GM12878 (cell line): ENCODE measurements at regions not wholly inside any gene's neighbourhood (a gene's known extent, or its start where the extent isn't known, plus 50 kb on each side); places are given as distances from the start of the nearest gene placed in this dataset.

Source experiments
- ATAC-seq: fragments of 200-7000 bp; cut with Tn5 transposase; 3 replicates; pipeline ENCODE4 v1.9.1; 2020; ENCODE audit warnings: mild to moderate bottlenecking, moderate library complexity
- BruUV-seq: library from RNA; stranded (reverse); fragments of 400-500 nt; replicated peaks from 2 replicates; lab custom pipeline; 2021; lab: Mats Ljungman, UMichigan
- CTCF ChIA-PET: fragments of 300-600 bp; sonication (Branson Sonifier 250); formaldehyde crosslinking; extraction: SDS; loops from one replicate; lab custom pipeline; 2021; ENCODE audit warnings: inconsistent platforms; lab: Yijun Ruan, JAX
- POLR2A ChIA-PET: fragments of 350-600 bp; formaldehyde crosslinking; extraction: SDS; loops from one replicate; lab custom pipeline; 2021; ENCODE audit warnings: inconsistent platforms; lab: Charles Lee
- RAD21 ChIA-PET: fragments of 300-600 bp; sonication (Branson Sonifier 250); formaldehyde crosslinking; loops from one replicate; lab custom pipeline; 2023; ENCODE audit warnings: antibody characterized with exemption; ENCODE audit not compliant: unreplicated experiment; lab: Charles Lee
- SMC1A ChIA-PET: fragments of 300-600 bp; sonication (Branson Sonifier 250); formaldehyde crosslinking; loops from one replicate; lab custom pipeline; 2023; ENCODE audit not compliant: unreplicated experiment, uncharacterized antibody; lab: Charles Lee
- DNase-seq: peaks from one replicate; pipeline ENCODE4 v3.0.0-alpha.2; 2011; ENCODE audit warnings: low read depth, low spot score
- FAIRE-seq: peaks from 3 replicates; lab custom pipeline; 2011; peaks lifted over from hg19 to GRCh38; lab: Jason Lieb, UNC
- H2AFZ ChIP-seq: 2 replicates; pipeline ENCODE4 v1.6.0; 2011; ENCODE audit warnings: low read depth, low read length, control low read depth; ENCODE audit not compliant: control insufficient read depth
- H3K27ac ChIP-seq: 2 replicates; pipeline ENCODE4 v1.5.1; 2011; ENCODE audit warnings: control low read depth; ENCODE audit not compliant: control insufficient read depth, insufficient read depth
- H3K27me3 ChIP-seq, 2 experiments: replicated peaks in 1 of 2; 2 replicates each; pipeline versions ENCODE4 v1.6.0 to v1.6.1; 2011; ENCODE audit warnings: low read length in 1 of 2; ENCODE audit not compliant: control insufficient read depth in 2 of 2, insufficient read depth in 2 of 2
- H3K36me3 ChIP-seq, 2 experiments: 2 replicates each; pipeline ENCODE4 v1.5.1; 2011; ENCODE audit warnings: low read length in 1 of 2; ENCODE audit not compliant: control insufficient read depth in 2 of 2, insufficient read depth in 2 of 2
- H3K4me1 ChIP-seq: 2 replicates; pipeline ENCODE4 v1.6.1; 2011; ENCODE audit warnings: mild to moderate bottlenecking, low read length, moderate library complexity, mixed read lengths; ENCODE audit not compliant: control insufficient read depth, insufficient read depth
- H3K4me2 ChIP-seq: 2 replicates; pipeline ENCODE4 v1.6.0; 2011; ENCODE audit warnings: control low read depth; ENCODE audit not compliant: control insufficient read depth, insufficient read depth
- H3K4me3 ChIP-seq: fragments of 200-600 bp; sonication (generic); 2 replicates; pipeline ENCODE4 v1.5.1; 2016
- H3K79me2 ChIP-seq: 2 replicates; pipeline ENCODE4 v1.6.0; 2011; ENCODE audit warnings: low read length; ENCODE audit not compliant: control insufficient read depth, insufficient read depth
- H3K9ac ChIP-seq: 2 replicates; pipeline ENCODE4 v1.8.0; 2011; ENCODE audit warnings: low read length, control low read depth, mixed read lengths; ENCODE audit not compliant: control insufficient read depth, insufficient read depth
- H3K9me3 ChIP-seq: replicated peaks from 3 replicates; pipeline ENCODE4 v1.5.1; 2011; ENCODE audit warnings: mild to moderate bottlenecking, low read length; ENCODE audit not compliant: control insufficient read depth, insufficient read depth
- H4K20me1 ChIP-seq: 2 replicates; pipeline ENCODE4 v1.6.0; 2011; ENCODE audit not compliant: control insufficient read depth, insufficient read depth
- CUX1 ChIP-seq: IDR thresholded peaks from 2 replicates; pipeline ENCODE4 v1.6.1; 2012; ENCODE audit warnings: improper control_type of control experiment, low read depth, low read length; ENCODE audit not compliant: insufficient replicate concordance
- GABPA ChIP-seq: IDR thresholded peaks from 2 replicates; pipeline ENCODE4 v1.6.1; 2014; ENCODE audit warnings: antibody characterized with exemption, low read depth, mild to moderate bottlenecking, inconsistent platforms
- JUNB ChIP-seq: IDR thresholded peaks from 2 replicates; pipeline ENCODE4 v1.6.1; 2016; ENCODE audit warnings: antibody characterized with exemption, mild to moderate bottlenecking
- KDM1A ChIP-seq: fragments of 200-600 bp; sonication (generic); IDR thresholded peaks from 2 replicates; pipeline ENCODE4 v1.6.1; 2016; ENCODE audit warnings: borderline replicate concordance
- MYC ChIP-seq: IDR thresholded peaks from 2 replicates; pipeline ENCODE4 v1.6.1; 2011; ENCODE audit warnings: mild to moderate bottlenecking, low read length, moderate library complexity, inconsistent platforms; ENCODE audit not compliant: insufficient read depth, insufficient replicate concordance, insufficient read length, severe bottlenecking
- NFIC ChIP-seq: IDR thresholded peaks from 2 replicates; pipeline ENCODE4 v1.6.1; 2012; ENCODE audit warnings: low read depth, mild to moderate bottlenecking, inconsistent platforms, low read length, moderate library complexity
- POLR2AphosphoS5 ChIP-seq: IDR thresholded peaks from 2 replicates; pipeline ENCODE4 v1.6.1; 2011; ENCODE audit warnings: mild to moderate bottlenecking, low read length, inconsistent platforms
- RAD51 ChIP-seq: fragments of 450-650 bp; IDR thresholded peaks from 2 replicates; pipeline ENCODE4 v1.6.1; 2016; ENCODE audit warnings: moderate library complexity, mild to moderate bottlenecking, inconsistent platforms
- RBBP5 ChIP-seq: fragments of 200-600 bp; sonication (generic); conservative IDR thresholded peaks from 2 replicates; pipeline ENCODE4 v1.6.1; 2016
- RCOR1 ChIP-seq: conservative IDR thresholded peaks from 2 replicates; pipeline ENCODE4 v1.6.1; 2012; ENCODE audit warnings: low read depth, low read length, improper control_type of control experiment
- SIX5 ChIP-seq: IDR thresholded peaks from 2 replicates; pipeline ENCODE4 v1.6.1; 2011; ENCODE audit warnings: mild to moderate bottlenecking, low read depth, low read length, moderate library complexity; ENCODE audit not compliant: severe bottlenecking
- SUZ12 ChIP-seq: fragments of 200-600 bp; sonication (generic); IDR thresholded peaks from one replicate; pipeline ENCODE4 v1.6.1; 2018; ENCODE audit warnings: antibody characterized with exemption, mild to moderate bottlenecking; ENCODE audit not compliant: unreplicated experiment
- ZBTB40 ChIP-seq: fragments of 450-650 bp; IDR thresholded peaks from 2 replicates; pipeline ENCODE4 v1.6.1; 2016; ENCODE audit warnings: mild to moderate bottlenecking, moderate library complexity, borderline replicate concordance
- WGBS: methylation state at CpG from one replicate; pipeline ENCODE4 v1.1.6; 2016; ENCODE audit warnings: low lambda C conversion rate; ENCODE audit not compliant: insufficient replicate concordance, insufficient coverage; ENCODE audit errors: missing lambda C conversion rate; 5-methylcytosine and 5-hydroxymethylcytosine counted together
- in situ Hi-C: fragments of 300-500 bp; cut with MboI; formaldehyde crosslinking; loops from 9 replicates; pipeline ENCODE4 v1.14.3; 2018; ENCODE audit warnings: mixed read lengths
- intact Hi-C: fragments of 100-400 bp; cut with micrococcal nuclease; formaldehyde crosslinking; loops from one replicate; pipeline ENCODE4 v1.14.2; 2022; ENCODE audit not compliant: unreplicated experiment

DNA sequence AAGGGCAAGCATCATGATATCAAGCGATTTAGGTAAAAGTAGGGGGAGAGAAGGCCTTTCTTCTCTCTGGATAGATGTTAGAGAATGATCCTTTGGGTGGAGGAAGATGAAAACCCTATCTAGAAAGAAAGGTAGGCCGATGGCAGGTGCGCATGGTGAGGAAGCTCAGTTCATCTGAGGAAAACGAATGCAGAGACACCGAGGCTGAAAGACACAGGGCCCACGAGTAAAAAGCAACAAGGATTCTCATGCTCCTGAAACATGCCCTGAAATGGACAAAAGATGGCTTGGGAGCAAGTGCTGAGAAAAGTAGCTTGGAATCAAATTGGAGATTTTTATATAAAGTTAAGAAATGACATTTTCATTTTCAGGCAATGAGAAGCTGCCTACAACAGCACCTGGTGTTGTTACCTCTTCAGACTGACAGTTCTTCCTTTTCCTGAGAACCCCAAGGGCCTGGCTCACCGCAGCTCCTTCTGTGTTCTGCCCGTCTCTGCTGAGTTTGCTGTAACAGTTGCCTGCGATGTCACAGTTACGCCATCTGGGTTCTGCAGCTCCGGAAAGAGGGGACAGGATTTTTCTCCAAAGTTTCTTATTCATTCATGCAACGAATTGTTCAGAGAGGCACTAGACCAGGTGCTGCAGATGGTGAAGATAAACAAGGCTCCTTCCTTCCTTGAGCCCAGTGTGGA, 402.0 kb upstream of the KLF6 start:
- no peak for FAIRE-seq
- no peaks in the 10 kb centered on the region; a peak in 1 of 4 replicates for H3K27me3 ChIP-seq
- no peaks in the 10 kb centered on the region for H3K36me3 ChIP-seq
- POLR2A ChIA-PET: interaction anchor here (0.5 kb wide), 1 partner anchor 80 kb away, joined by 3 read pairs; no protein-coding TSS in a partner anchor
- no peak overlapping the region for H2AFZ ChIP-seq
- intact Hi-C loops: no loop called here
- no peak for DNase-seq
- no peaks in the 10 kb centered on the region for H4K20me1 ChIP-seq
- SMC1A ChIA-PET: no interaction called here
- CTCF ChIA-PET: no interaction called here
- WGBS: 58% methylated on average over 12 of the region's 12 CpGs
- 0 out of 2 replicates have a peak, but pooled peaks cover 2% of the 10 kb centered on the region for H3K4me1 ChIP-seq
- no peaks in the 10 kb centered on the region for H3K79me2 ChIP-seq
- BruUV-seq: no TSS peak
- H3K4me2 ChIP-seq: no peak overlapping the region
- no peak for ATAC-seq
- RAD21 ChIA-PET: no interaction called here
- H3K27ac ChIP-seq: no peak overlapping the region
- no peak overlapping the region for H3K4me3 ChIP-seq
- H3K9ac ChIP-seq: no peak overlapping the region
- in situ Hi-C loops: no loop called here
- no peaks in the 10 kb centered on the region for H3K9me3 ChIP-seq
- TF ChIP-seq JUNB: no peak
- TF ChIP-seq ZBTB40: no peak
- TF ChIP-seq RAD51: no peak
- TF ChIP-seq NFIC: no peak
- TF ChIP-seq POLR2AphosphoS5: no peak
- no peak for TF ChIP-seq CUX1
- TF ChIP-seq SUZ12: no peak
- no peak for TF ChIP-seq RBBP5
- no peak for TF ChIP-seq MYC
- TF ChIP-seq SIX5: no peak
- no peak for TF ChIP-seq GABPA
- TF ChIP-seq KDM1A: no peak
- no peak for TF ChIP-seq RCOR1
